ENCODE measurements at regions not wholly inside any gene's neighbourhood (a gene's known extent, or its start where the extent isn't known, plus 50 kb on each side); places are given as distances from the start of the nearest gene placed in this dataset.
"Not testable (repeated sequence)": the region's sequence is repeated elsewhere in the genome, so short reads cannot be mapped to it uniquely, and the experiment has no call there.

GRCh38 chr4:159859656-159860148 is 756.8 kb downstream of the RAPGEF2 start:
- no peak for DNase-seq

- no peak for DNase-seq
Measured at GRCh38 chr4:159860945-159861344, 758.1 kb downstream of the RAPGEF2 start.

GRCh38 chr4:159864337-159864736 is 761.5 kb downstream of the RAPGEF2 start:
- no peak for DNase-seq

GRCh38 chr4:159867673-159868072 is 764.8 kb downstream of the RAPGEF2 start:
- no peak for DNase-seq

GRCh38 chr4:159868936-159869335 is 766.1 kb downstream of the RAPGEF2 start:
- DNase-seq, result not testable (repeated sequence)

- no peak for DNase-seq
Measured at GRCh38 chr4:159871141-159871540, 768.3 kb downstream of the RAPGEF2 start.

- DNase-seq, result no peak
Measured at GRCh38 chr4:159881158-159881557, 778.3 kb downstream of the RAPGEF2 start.

- DNase-seq, result no peak
Measured at GRCh38 chr4:159884989-159885388, 782.1 kb downstream of the RAPGEF2 start.

- no peak for DNase-seq
Measured at GRCh38 chr4:159899596-159899995, 796.7 kb downstream of the RAPGEF2 start.

GRCh38 chr4:159900562-159900961 is 797.7 kb downstream of the RAPGEF2 start:
- no peak for DNase-seq

- DNase-seq, result peak; percentile 68
Measured at GRCh38 chr4:159902648-159903047, 799.8 kb downstream of the RAPGEF2 start.

- no peak for DNase-seq
Measured at GRCh38 chr4:159904906-159905305, 802.0 kb downstream of the RAPGEF2 start.

- no peak for DNase-seq
Measured at GRCh38 chr4:159906051-159906450, 803.2 kb downstream of the RAPGEF2 start.

GRCh38 chr4:159906517-159906916 is 803.6 kb downstream of the RAPGEF2 start:
- no peak for DNase-seq

- DNase-seq, result no peak
Measured at GRCh38 chr4:159910721-159911120, 807.8 kb downstream of the RAPGEF2 start.

- DNase-seq, result no peak
Measured at GRCh38 chr4:159922119-159922518, 819.2 kb downstream of the RAPGEF2 start.

- peak; percentile 51 for DNase-seq
Measured at GRCh38 chr4:159925770-159926169, 822.9 kb downstream of the RAPGEF2 start.

GRCh38 chr4:159926871-159927270 is 824.0 kb downstream of the RAPGEF2 start:
- no peak for DNase-seq

GRCh38 chr4:159927781-159928180 is 824.9 kb downstream of the RAPGEF2 start:
- DNase-seq, result no peak

GRCh38 chr4:159934602-159935001 is 831.7 kb downstream of the RAPGEF2 start:
- not testable (repeated sequence) for DNase-seq

- peak; percentile 12 for DNase-seq
Measured at GRCh38 chr4:159937595-159937994, 834.7 kb downstream of the RAPGEF2 start.

- not testable (repeated sequence) for DNase-seq
Measured at GRCh38 chr4:159939681-159940080, 836.8 kb downstream of the RAPGEF2 start.

- no peak for DNase-seq
Measured at GRCh38 chr4:159941076-159941475, 838.2 kb downstream of the RAPGEF2 start.

GRCh38 chr4:159944477-159944876 is 841.6 kb downstream of the RAPGEF2 start:
- no peak for DNase-seq

- DNase-seq, result peak; percentile 83
Measured at GRCh38 chr4:159946983-159947615, 844.2 kb downstream of the RAPGEF2 start.

All from OCI-M1 (cell line).